ENCODE measurements at regions not wholly inside any gene's neighbourhood (a gene's known extent, or its start where the extent isn't known, plus 50 kb on each side); places are given as distances from the start of the nearest gene placed in this dataset.

GRCh38 chr18:2466978-2467377 is 104.3 kb downstream of the METTL4 start:
- POLR2A ChIA-PET = no interaction called here
- CTCF ChIA-PET = no interaction called here
- no peak for DNase-seq (ENCODE audit: extremely low spot score)

GRCh38 chr18:2468051-2468450 is 103.3 kb downstream of the METTL4 start:
- POLR2A ChIA-PET = no interaction called here
- DNase-seq (ENCODE audit: extremely low spot score) = no peak

More at GRCh38 chr18:2466978-2467377, 104.3 kb downstream of the METTL4 start:
- TF ChIP-seq, protein P1, sequence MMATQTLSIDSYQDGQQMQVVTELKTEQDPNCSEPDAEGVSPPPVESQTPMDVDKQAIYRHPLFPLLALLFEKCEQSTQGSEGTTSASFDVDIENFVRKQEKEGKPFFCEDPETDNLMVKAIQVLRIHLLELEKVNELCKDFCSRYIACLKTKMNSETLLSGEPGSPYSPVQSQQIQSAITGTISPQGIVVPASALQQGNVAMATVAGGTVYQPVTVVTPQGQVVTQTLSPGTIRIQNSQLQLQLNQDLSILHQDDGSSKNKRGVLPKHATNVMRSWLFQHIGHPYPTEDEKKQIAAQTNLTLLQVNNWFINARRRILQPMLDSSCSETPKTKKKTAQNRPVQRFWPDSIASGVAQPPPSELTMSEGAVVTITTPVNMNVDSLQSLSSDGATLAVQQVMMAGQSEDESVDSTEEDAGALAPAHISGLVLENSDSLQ (IDR thresholded peaks at IDR 0.05) = no peak
- no peak for TF ChIP-seq TARDBP (IDR thresholded peaks at IDR 0.05)
- TF ChIP-seq L3MBTL2 (conservative IDR thresholded peaks at IDR 0.05) = no peak

DNA sequence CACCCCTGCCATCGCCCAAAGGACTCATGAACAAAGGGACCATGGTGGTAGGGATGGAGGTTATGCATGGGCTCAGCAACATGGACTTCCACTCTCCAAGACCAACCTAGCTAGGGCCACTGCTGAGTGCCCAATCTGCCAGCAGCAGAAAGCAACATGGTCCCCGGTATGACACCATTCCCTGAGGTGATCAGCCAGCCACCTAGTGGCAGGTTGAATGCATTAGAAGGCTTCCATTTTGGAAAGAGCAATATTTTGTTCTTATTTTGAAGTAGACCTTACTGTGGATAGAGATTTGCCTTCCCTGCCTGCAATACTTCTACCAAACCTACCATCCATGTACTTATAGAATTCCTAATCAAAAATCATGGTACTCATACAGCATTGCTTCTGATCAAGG is 99.8 kb downstream of the METTL4 start:
- CTCF ChIA-PET = no interaction called here
- no peak for TF ChIP-seq HDGF (IDR thresholded peaks at IDR 0.05; ENCODE audit: borderline replicate concordance)
- no peak for TF ChIP-seq LEF1 (IDR thresholded peaks at IDR 0.05; ENCODE audit: borderline replicate concordance)
- TF ChIP-seq BHLHE40 (IDR thresholded peaks at IDR 0.05; ENCODE audit: borderline replicate concordance) = no peak
- no peak for TF ChIP-seq SP1 (IDR thresholded peaks at IDR 0.05)
- TF ChIP-seq, protein P1 (IDR thresholded peaks at IDR 0.05) = no peak
- no peak for TF ChIP-seq TARDBP (IDR thresholded peaks at IDR 0.05)
- no peak for TF ChIP-seq FOXK2 (IDR thresholded peaks at IDR 0.05)
- no peak for TF ChIP-seq FOXA1 (IDR thresholded peaks at IDR 0.05)
- no peak for TF ChIP-seq ARNT (IDR thresholded peaks at IDR 0.05)
- TF ChIP-seq SUZ12 (IDR thresholded peaks at IDR 0.05) = no peak
- POLR2A ChIA-PET = no interaction called here
- DNase-seq (ENCODE audit: extremely low spot score) = no peak

More at GRCh38 chr18:2468051-2468450, 103.3 kb downstream of the METTL4 start:
- CTCF ChIA-PET = no interaction called here
- TF ChIP-seq L3MBTL2 (conservative IDR thresholded peaks at IDR 0.05) (no peak), SP1 (IDR thresholded peaks at IDR 0.05) (no peak), FOXA1 (IDR thresholded peaks at IDR 0.05) (no peak), HDGF (IDR thresholded peaks at IDR 0.05; ENCODE audit: borderline replicate concordance) (no peak), LEF1 (IDR thresholded peaks at IDR 0.05; ENCODE audit: borderline replicate concordance) (no peak)

GRCh38 chr18:2478662-2479061 is 92.6 kb downstream of the METTL4 start:
- no peak for DNase-seq (ENCODE audit: extremely low spot score)
- no peak for TF ChIP-seq NFRKB (IDR thresholded peaks at IDR 0.05)
- no peak for TF ChIP-seq L3MBTL2 (conservative IDR thresholded peaks at IDR 0.05)
- TF ChIP-seq ELF4 (IDR thresholded peaks at IDR 0.05) = no peak
- no peak for TF ChIP-seq SP1 (IDR thresholded peaks at IDR 0.05)
- TF ChIP-seq FOXK2 (IDR thresholded peaks at IDR 0.05) = no peak
- no peak for TF ChIP-seq ARNT (IDR thresholded peaks at IDR 0.05)
- no peak for TF ChIP-seq ZNF384 (IDR thresholded peaks at IDR 0.05)
- no peak for TF ChIP-seq SUZ12 (IDR thresholded peaks at IDR 0.05)
- no peak for TF ChIP-seq BHLHE40 (IDR thresholded peaks at IDR 0.05; ENCODE audit: borderline replicate concordance)
- no peak for TF ChIP-seq LEF1 (IDR thresholded peaks at IDR 0.05; ENCODE audit: borderline replicate concordance)
- ChIA-PET CTCF (no interaction called here), POLR2A (no interaction called here)

DNA sequence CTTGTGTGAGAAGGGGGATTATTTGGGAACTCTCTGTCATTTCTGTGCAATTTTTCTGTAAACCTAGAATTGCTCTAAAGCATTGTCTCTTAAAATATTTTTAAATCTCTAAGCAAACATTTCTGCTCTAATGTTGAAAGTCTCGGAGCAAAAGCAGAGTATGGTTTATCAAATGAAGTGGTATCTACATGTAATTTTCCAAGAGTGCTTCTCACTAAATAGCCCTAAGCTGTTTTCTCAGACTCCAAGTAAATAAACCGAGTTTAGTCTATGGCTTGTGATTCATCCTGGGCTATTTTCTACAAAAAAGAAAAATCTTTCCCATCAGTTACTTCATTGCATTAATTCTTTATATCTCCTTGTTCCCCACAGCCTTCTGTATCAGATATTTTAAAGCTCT is 90.8 kb downstream of the METTL4 start:
- CTCF ChIA-PET = no interaction called here

GRCh38 chr18:2482706-2483475 is 88.4 kb downstream of the METTL4 start:
- ChIA-PET POLR2A (no interaction called here), CTCF (no interaction called here)
- no peak for DNase-seq (ENCODE audit: extremely low spot score)
- TF ChIP-seq LEF1 (IDR thresholded peaks at IDR 0.05; ENCODE audit: borderline replicate concordance) = no peak
- TF ChIP-seq L3MBTL2 (conservative IDR thresholded peaks at IDR 0.05) = no peak
- no peak for TF ChIP-seq SP1 (IDR thresholded peaks at IDR 0.05)
- no peak for TF ChIP-seq FOXK2 (IDR thresholded peaks at IDR 0.05)
- no peak for TF ChIP-seq SUZ12 (IDR thresholded peaks at IDR 0.05)
- no peak for TF ChIP-seq ZNF384 (IDR thresholded peaks at IDR 0.05)
- TF ChIP-seq ELF4 (IDR thresholded peaks at IDR 0.05) = no peak
- no peak for TF ChIP-seq HDGF (IDR thresholded peaks at IDR 0.05; ENCODE audit: borderline replicate concordance)

More for the DNA sequence above, 90.8 kb downstream of the METTL4 start:
- TF ChIP-seq BHLHE40 (IDR thresholded peaks at IDR 0.05; ENCODE audit: borderline replicate concordance) (no peak), L3MBTL2 (conservative IDR thresholded peaks at IDR 0.05) (no peak), ELF4 (IDR thresholded peaks at IDR 0.05) (no peak), SUZ12 (IDR thresholded peaks at IDR 0.05) (no peak), HDGF (IDR thresholded peaks at IDR 0.05; ENCODE audit: borderline replicate concordance) (no peak), CTBP1 (IDR thresholded peaks at IDR 0.05; ENCODE audit: borderline replicate concordance) (no peak), SP1 (IDR thresholded peaks at IDR 0.05) (no peak), NFRKB (IDR thresholded peaks at IDR 0.05) (no peak), TARDBP (IDR thresholded peaks at IDR 0.05) (no peak), LEF1 (IDR thresholded peaks at IDR 0.05; ENCODE audit: borderline replicate concordance) (no peak), ARNT (IDR thresholded peaks at IDR 0.05) (no peak)
- TF ChIP-seq, protein P1 (IDR thresholded peaks at IDR 0.05) = no peak
- POLR2A ChIA-PET = no interaction called here
- no peak for DNase-seq (ENCODE audit: extremely low spot score)

DNA sequence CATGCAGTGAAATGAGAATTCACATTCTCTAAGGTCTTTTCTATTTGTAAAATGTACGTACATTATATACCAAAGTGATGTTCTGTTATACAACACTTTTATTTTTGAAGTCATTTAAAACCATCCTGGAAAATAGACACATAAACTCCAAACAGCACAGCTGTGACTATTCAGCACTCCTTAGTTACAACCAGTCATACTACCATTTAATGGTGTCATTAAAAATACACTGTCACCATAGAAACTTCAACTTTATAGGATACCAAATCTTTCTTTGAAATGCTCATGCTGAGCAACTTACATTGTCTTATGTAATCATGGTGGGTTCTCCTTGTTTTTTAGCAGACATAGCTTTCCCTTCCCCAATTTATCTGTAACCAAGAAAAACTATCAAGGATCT is 85.3 kb downstream of the METTL4 start:
- TF ChIP-seq ELF4 (IDR thresholded peaks at IDR 0.05) (no peak), FOXA1 (IDR thresholded peaks at IDR 0.05) (no peak), SUZ12 (IDR thresholded peaks at IDR 0.05) (no peak), LEF1 (IDR thresholded peaks at IDR 0.05; ENCODE audit: borderline replicate concordance) (no peak), CTBP1 (IDR thresholded peaks at IDR 0.05; ENCODE audit: borderline replicate concordance) (no peak), FOXK2 (IDR thresholded peaks at IDR 0.05) (no peak), TARDBP (IDR thresholded peaks at IDR 0.05) (no peak), BHLHE40 (IDR thresholded peaks at IDR 0.05; ENCODE audit: borderline replicate concordance) (no peak), SP1 (IDR thresholded peaks at IDR 0.05) (no peak), L3MBTL2 (conservative IDR thresholded peaks at IDR 0.05) (no peak), HDGF (IDR thresholded peaks at IDR 0.05; ENCODE audit: borderline replicate concordance) (no peak), FOXM1 (IDR thresholded peaks at IDR 0.05; ENCODE audit: borderline replicate concordance) (no peak), ARNT (IDR thresholded peaks at IDR 0.05) (no peak), NFRKB (IDR thresholded peaks at IDR 0.05) (no peak), ZNF384 (IDR thresholded peaks at IDR 0.05) (no peak)
- TF ChIP-seq, protein P1 (IDR thresholded peaks at IDR 0.05) = no peak
- CTCF ChIA-PET = no interaction called here
- POLR2A ChIA-PET = no interaction called here
- DNase-seq (ENCODE audit: extremely low spot score) = no peak

Data from HEK293T (cell line).